Testis (tissue), 2 donors: ENCODE measurements at regions not wholly inside any gene's neighbourhood (a gene's known extent, or its start where the extent isn't known, plus 50 kb on each side); places are given as distances from the start of the nearest gene placed in this dataset.

ENCODE experiments used
- DNase-seq: peaks from one replicate; pipeline ENCODE4 v3.0.0-alpha.2; 2019
- H3K27ac ChIP-seq, 2 donors: fragments of 200-600 bp; sonication (generic); one replicate each; pipeline ENCODE4 v1.5.1; 2019
- H3K27me3 ChIP-seq: fragments of 200-600 bp; sonication (generic); one replicate; pipeline ENCODE4 v1.5.1; 2019
- H3K36me3 ChIP-seq: fragments of 200-600 bp; sonication (generic); one replicate; pipeline ENCODE4 v1.5.1; 2017; ENCODE audit warnings: low read depth; ENCODE audit errors: missing control alignments
- H3K4me1 ChIP-seq: fragments of 200-600 bp; sonication (generic); one replicate; pipeline ENCODE4 v1.5.1; 2019
- H3K4me3 ChIP-seq, 2 donors: fragments of 200-600 bp; sonication (generic); one replicate each; pipeline ENCODE4 v1.5.1; 2017 to 2019
- H3K9me3 ChIP-seq: fragments of 200-600 bp; sonication (generic); one replicate; pipeline ENCODE4 v1.5.1; 2017
- CTCF ChIP-seq, 3 experiments: fragments of 450-650 bp in 2 of 3; fragments of 200-600 bp in 1 of 3; sonication (generic) in 1 of 3; IDR thresholded peaks; one replicate each; pipeline ENCODE4 v1.5.1; 2016 to 2019; ENCODE audit warnings: antibody characterized with exemption in 3 of 3, mild to moderate bottlenecking in 2 of 3, moderate library complexity in 1 of 3
- POLR2A ChIP-seq: fragments of 450-650 bp; IDR thresholded peaks from one replicate; pipeline ENCODE4 v1.6.1; 2017; ENCODE audit warnings: antibody characterized with exemption, mild to moderate bottlenecking, moderate library complexity
- WGBS, 2 donors: methylation state at CpG; one replicate each; pipeline ENCODE4 v1.1.5; 2018; 5-methylcytosine and 5-hydroxymethylcytosine counted together
- intact Hi-C: fragments of 100-400 bp; cut with DNase I; formaldehyde crosslinking; loops from one replicate; pipeline ENCODE4 v1.15.1; 2023; ENCODE audit warnings: low total_unique reads

GRCh38 chrX:43500996-43501694 is 155.0 kb upstream of the MAOA start:
- no peaks in the 10 kb centered on the region for H3K9me3 ChIP-seq
- 65 to 69% methylated on average over 2 of the region's 2 CpGs for WGBS, 2 donors
- no peak overlapping the region for H3K27ac ChIP-seq
- intact Hi-C loops, result no loop called here
- H3K27me3 ChIP-seq, result no peaks in the 10 kb centered on the region
- H3K4me3 ChIP-seq, result no peak overlapping the region
- no peaks in the 10 kb centered on the region for H3K36me3 ChIP-seq
- DNase-seq, result no peak
- no peaks in the 10 kb centered on the region for H3K4me1 ChIP-seq
- TF ChIP-seq CTCF (IDR thresholded peaks at IDR 0.05) (no peak), POLR2A (no peak)

GRCh38 chrX:43504394-43504793 is 151.7 kb upstream of the MAOA start:
- no peaks in the 10 kb centered on the region for H3K27me3 ChIP-seq
- no peaks in the 10 kb centered on the region for H3K4me1 ChIP-seq
- intact Hi-C loops, result no loop called here
- no peak for TF ChIP-seq POLR2A
- TF ChIP-seq CTCF (IDR thresholded peaks at IDR 0.05), result no peak
- no peak overlapping the region for H3K27ac ChIP-seq
- DNase-seq, result no peak
- no peak overlapping the region for H3K4me3 ChIP-seq
- H3K36me3 ChIP-seq, result no peaks in the 10 kb centered on the region
- no peaks in the 10 kb centered on the region for H3K9me3 ChIP-seq

- DNase-seq, result no peak
- intact Hi-C loops, result no loop called here
- H3K4me1 ChIP-seq, result no peaks in the 10 kb centered on the region
- whole genome bisulfite sequencing, 2 donors, result 90% methylated on average over 2 to 3 of the region's 3 CpGs
- no peaks in the 10 kb centered on the region for H3K9me3 ChIP-seq
- H3K36me3 ChIP-seq, result no peaks in the 10 kb centered on the region
- H3K27ac ChIP-seq, result no peak overlapping the region
- H3K4me3 ChIP-seq, result no peak overlapping the region
- no peak for TF ChIP-seq POLR2A
- TF ChIP-seq CTCF (IDR thresholded peaks at IDR 0.05), result no peak
- H3K27me3 ChIP-seq, result no peaks in the 10 kb centered on the region
Observed at GRCh38 chrX:43505769-43506168, 150.3 kb upstream of the MAOA start.

- no peak for DNase-seq
- Histone ChIP-seq H3K27ac (no peak overlapping the region), H3K9me3 (no peaks in the 10 kb centered on the region), H3K36me3 (no peaks in the 10 kb centered on the region), H3K4me1 (no peaks in the 10 kb centered on the region), H3K4me3 (no peak overlapping the region), H3K27me3 (no peaks in the 10 kb centered on the region)
- TF ChIP-seq CTCF (IDR thresholded peaks at IDR 0.05) (no peak), POLR2A (no peak)
- intact Hi-C loops, result no loop called here
Observed at GRCh38 chrX:43508694-43509093, 147.4 kb upstream of the MAOA start.

GRCh38 chrX:43510209-43510608 is 145.9 kb upstream of the MAOA start:
- Histone ChIP-seq H3K36me3 (no peaks in the 10 kb centered on the region), H3K27ac (no peak overlapping the region), H3K4me3 (no peak overlapping the region), H3K9me3 (no peaks in the 10 kb centered on the region), H3K4me1 (no peaks in the 10 kb centered on the region), H3K27me3 (no peaks in the 10 kb centered on the region)
- DNase-seq, result no peak
- TF ChIP-seq CTCF (IDR thresholded peaks at IDR 0.05) (no peak), POLR2A (no peak)
- WGBS, 2 donors, result 79 to 80% methylated on average over 1 of the region's 1 CpG
- intact Hi-C loops, result no loop called here
